Umbilical cord (tissue), 1 donor: ENCODE measurements at regions not wholly inside any gene's neighbourhood (a gene's known extent, or its start where the extent isn't known, plus 50 kb on each side); places are given as distances from the start of the nearest gene placed in this dataset.
A peak's percentile ranks its signal among the peaks of the same experiment; 100 is the strongest.

Experiments
- DNase-seq: peaks from one replicate; pipeline ENCODE4 v3.0.0-alpha.2; 2015; ENCODE audit warnings: low spot score

- DNase-seq, result no peak
Measured at GRCh38 chr12:15033029-15033428, 60.2 kb downstream of the PDE6H start.

- DNase-seq, result peak; percentile 71
Measured at GRCh38 chr12:15033641-15034040, 60.8 kb downstream of the PDE6H start.

GRCh38 chr12:15035185-15035584, 62.3 kb downstream of the PDE6H start:
- no peak for DNase-seq

- DNase-seq, result peak; percentile 56
Measured at GRCh38 chr12:15037091-15037687, 64.3 kb downstream of the PDE6H start.

GRCh38 chr12:15038137-15038536, 65.3 kb downstream of the PDE6H start:
- DNase-seq, result no peak

- peak; percentile 93 for DNase-seq
Measured at GRCh38 chr12:15044471-15044870, 71.6 kb downstream of the PDE6H start.

GRCh38 chr12:15045451-15045850, 72.6 kb downstream of the PDE6H start:
- peak; percentile 33 for DNase-seq

- peak; percentile 91 for DNase-seq
Measured at GRCh38 chr12:15047611-15048010, 74.8 kb downstream of the PDE6H start.

- DNase-seq, result no peak
Measured at GRCh38 chr12:15049461-15050153, 76.8 kb downstream of the PDE6H start.

GRCh38 chr12:15050659-15051058, 77.8 kb downstream of the PDE6H start:
- no peak for DNase-seq

- peak; percentile 87 for DNase-seq
Measured at GRCh38 chr12:15052691-15053090, 79.8 kb downstream of the PDE6H start.

GRCh38 chr12:15056218-15056617, 83.4 kb downstream of the PDE6H start:
- DNase-seq, result peak; percentile 81
